ENCODE measurements at regions not wholly inside any gene's neighbourhood (a gene's known extent, or its start where the extent isn't known, plus 50 kb on each side); places are given as distances from the start of the nearest gene placed in this dataset.

DNA sequence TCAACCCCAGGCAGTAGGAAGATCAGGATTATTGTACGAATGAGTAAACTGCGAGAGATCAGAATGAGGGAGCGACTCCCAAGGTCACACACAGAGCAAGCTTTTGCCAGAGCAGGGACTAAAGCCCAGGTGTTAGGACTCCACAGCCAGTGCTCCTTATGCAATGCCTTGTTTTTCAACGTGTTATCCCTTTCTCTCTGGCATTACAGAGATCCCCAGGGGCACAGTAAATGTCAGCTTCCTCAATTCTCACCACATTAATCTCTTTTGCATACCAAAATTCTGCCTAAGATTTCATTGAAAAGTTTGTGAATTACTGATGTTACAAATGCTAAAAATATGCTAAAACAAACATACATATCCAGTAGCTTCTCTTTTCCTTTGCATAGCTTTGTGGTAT is 68.1 kb upstream of the CES5A start:
- no peak for TF ChIP-seq TEAD4 (IDR thresholded peaks at IDR 0.05)
- TF ChIP-seq FOXM1 (IDR thresholded peaks at IDR 0.05; ENCODE audit: borderline replicate concordance, low read depth), result no peak
- TF ChIP-seq, protein P1, sequence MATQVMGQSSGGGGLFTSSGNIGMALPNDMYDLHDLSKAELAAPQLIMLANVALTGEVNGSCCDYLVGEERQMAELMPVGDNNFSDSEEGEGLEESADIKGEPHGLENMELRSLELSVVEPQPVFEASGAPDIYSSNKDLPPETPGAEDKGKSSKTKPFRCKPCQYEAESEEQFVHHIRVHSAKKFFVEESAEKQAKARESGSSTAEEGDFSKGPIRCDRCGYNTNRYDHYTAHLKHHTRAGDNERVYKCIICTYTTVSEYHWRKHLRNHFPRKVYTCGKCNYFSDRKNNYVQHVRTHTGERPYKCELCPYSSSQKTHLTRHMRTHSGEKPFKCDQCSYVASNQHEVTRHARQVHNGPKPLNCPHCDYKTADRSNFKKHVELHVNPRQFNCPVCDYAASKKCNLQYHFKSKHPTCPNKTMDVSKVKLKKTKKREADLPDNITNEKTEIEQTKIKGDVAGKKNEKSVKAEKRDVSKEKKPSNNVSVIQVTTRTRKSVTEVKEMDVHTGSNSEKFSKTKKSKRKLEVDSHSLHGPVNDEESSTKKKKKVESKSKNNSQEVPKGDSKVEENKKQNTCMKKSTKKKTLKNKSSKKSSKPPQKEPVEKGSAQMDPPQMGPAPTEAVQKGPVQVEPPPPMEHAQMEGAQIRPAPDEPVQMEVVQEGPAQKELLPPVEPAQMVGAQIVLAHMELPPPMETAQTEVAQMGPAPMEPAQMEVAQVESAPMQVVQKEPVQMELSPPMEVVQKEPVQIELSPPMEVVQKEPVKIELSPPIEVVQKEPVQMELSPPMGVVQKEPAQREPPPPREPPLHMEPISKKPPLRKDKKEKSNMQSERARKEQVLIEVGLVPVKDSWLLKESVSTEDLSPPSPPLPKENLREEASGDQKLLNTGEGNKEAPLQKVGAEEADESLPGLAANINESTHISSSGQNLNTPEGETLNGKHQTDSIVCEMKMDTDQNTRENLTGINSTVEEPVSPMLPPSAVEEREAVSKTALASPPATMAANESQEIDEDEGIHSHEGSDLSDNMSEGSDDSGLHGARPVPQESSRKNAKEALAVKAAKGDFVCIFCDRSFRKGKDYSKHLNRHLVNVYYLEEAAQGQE (IDR thresholded peaks at IDR 0.05; ENCODE audit: low read depth), result no peak

Measured in Ishikawa (cell line).